Upper lobe of left lung (tissue), 6 donors: ENCODE measurements at regions not wholly inside any gene's neighbourhood (a gene's known extent, or its start where the extent isn't known, plus 50 kb on each side); places are given as distances from the start of the nearest gene placed in this dataset.
"Not testable (repeated sequence)": the region's sequence is repeated elsewhere in the genome, so short reads cannot be mapped to it uniquely, and the experiment has no call there.

Experiments
- ATAC-seq, 2 donors: fragments of 200-7000 bp; cut with Tn5 transposase; one replicate each; pipeline ENCODE4 v1.9.1; 2022; ENCODE audit warnings: mild to moderate bottlenecking in 2 of 2, moderate library complexity in 2 of 2; ENCODE audit not compliant: low FRiP score in 2 of 2
- DNase-seq, 2 donors: peaks; one replicate each; pipeline ENCODE4 v3.0.0-alpha.2; 2019 to 2020
- H3K27ac ChIP-seq, 4 donors: fragments of 200-600 bp; sonication (generic); one replicate each; pipeline ENCODE4 v1.5.1; 2016 to 2019
- H3K27me3 ChIP-seq, 4 donors: fragments of 200-600 bp; sonication (generic); one replicate each; pipeline ENCODE4 v1.5.1; 2017 to 2019
- H3K36me3 ChIP-seq, 4 donors: fragments of 200-600 bp; sonication (generic); one replicate each; pipeline ENCODE4 v1.5.1; 2016 to 2019
- H3K4me1 ChIP-seq, 4 donors: fragments of 200-600 bp; sonication (generic); one replicate each; pipeline ENCODE4 v1.5.1; 2018 to 2019
- H3K4me3 ChIP-seq, 4 donors: fragments of 200-600 bp; sonication (generic); one replicate each; pipeline ENCODE4 v1.5.1; 2017 to 2019; ENCODE audit warnings: mild to moderate bottlenecking in 2 of 4, moderate library complexity in 1 of 4
- H3K9me3 ChIP-seq, 4 donors: fragments of 200-600 bp; sonication (generic); one replicate each; pipeline ENCODE4 v1.5.1; 2018 to 2019
- CTCF ChIP-seq, 6 experiments: fragments of 450-650 bp in 4 of 6; fragments of 200-600 bp in 2 of 6; sonication (generic) in 2 of 6; IDR thresholded peaks; one replicate each; pipeline ENCODE4 v1.5.1; 2016 to 2019; ENCODE audit warnings: antibody characterized with exemption in 6 of 6
- EP300 ChIP-seq, 4 donors: sonication (generic); formaldehyde crosslinking; IDR thresholded peaks; one replicate each; pipeline ENCODE4 v1.5.1; 2017; ENCODE audit warnings: antibody characterized with exemption in 4 of 4, control low read depth in 2 of 4
- POLR2A ChIP-seq, 4 donors: fragments of 450-650 bp; IDR thresholded peaks; one replicate each; pipeline ENCODE4 v1.5.1; 2016 to 2017; ENCODE audit warnings: antibody characterized with exemption in 4 of 4, mild to moderate bottlenecking in 2 of 4
- POLR2AphosphoS5 ChIP-seq, 2 donors: sonication (generic); formaldehyde crosslinking; IDR thresholded peaks; one replicate each; pipeline ENCODE4 v1.5.1; 2017; ENCODE audit warnings: antibody characterized with exemption in 2 of 2
- WGBS, 2 donors: methylation state at CpG; one replicate each; pipeline ENCODE4 v1.1.5; 2017 to 2018; 5-methylcytosine and 5-hydroxymethylcytosine counted together
- donor health status: DM: no; HTN: no; CAD: no; lungs with moderate emphysema.
- donor health status: DM: no; HTN: yes; CAD: no; lungs with severe emphysema.

GRCh38 chr20:11698124-11698523 is 219.6 kb upstream of the BTBD3 start:
- no peaks in the 10 kb centered on the region for H3K27me3 ChIP-seq
- TF ChIP-seq POLR2A (IDR thresholded peaks at IDR 0.05) (no peak), POLR2AphosphoS5 (IDR thresholded peaks at IDR 0.05) (no peak), CTCF (IDR thresholded peaks at IDR 0.05) (no peak), EP300 (IDR thresholded peaks at IDR 0.05) (no peak)
- ATAC-seq (no peak), DNase-seq (no peak)
- H3K36me3 ChIP-seq = no peaks in the 10 kb centered on the region
- H3K27ac ChIP-seq = no peak overlapping the region
- H3K4me1 ChIP-seq = no peaks in the 10 kb centered on the region
- H3K4me3 ChIP-seq = no peak overlapping the region
- peaks cover 0 to 9% (median 0%) of the 10 kb centered on the region in 4 donors for H3K9me3 ChIP-seq

- Histone ChIP-seq H3K36me3 (no peaks in the 10 kb centered on the region), H3K27ac (no peak overlapping the region), H3K4me3 (no peak overlapping the region), H3K27me3 (no peaks in the 10 kb centered on the region), H3K4me1 (no peaks in the 10 kb centered on the region), H3K9me3 (peaks cover 0 to 9% (median 0%) of the 10 kb centered on the region in 4 donors)
- 48 to 60% methylated on average over 5 of the region's 5 CpGs for WGBS, 2 donors
- TF ChIP-seq CTCF (IDR thresholded peaks at IDR 0.05) (no peak), EP300 (IDR thresholded peaks at IDR 0.05) (no peak)
- ATAC-seq (no peak), DNase-seq (no peak)
Observed at GRCh38 chr20:11700831-11701230, 216.9 kb upstream of the BTBD3 start.

- TF ChIP-seq POLR2AphosphoS5 (IDR thresholded peaks at IDR 0.05) = no peak
- Histone ChIP-seq H3K9me3 (peaks cover 0 to under 1% (median 0%) of the 10 kb centered on the region in 4 donors), H3K4me3 (no peak overlapping the region), H3K4me1 (no peaks in the 10 kb centered on the region), H3K36me3 (no peaks in the 10 kb centered on the region), H3K27ac (no peak overlapping the region), H3K27me3 (no peaks in the 10 kb centered on the region)
- ATAC-seq (no peak), DNase-seq (no peak)
- 85 to 87% methylated on average over 2 of the region's 2 CpGs for WGBS, 2 donors
Observed at GRCh38 chr20:11702721-11703518, 214.8 kb upstream of the BTBD3 start.

GRCh38 chr20:11705512-11705911 is 212.2 kb upstream of the BTBD3 start:
- no peak for TF ChIP-seq POLR2A (IDR thresholded peaks at IDR 0.05)
- TF ChIP-seq EP300 (IDR thresholded peaks at IDR 0.05) = no peak
- no peaks in the 10 kb centered on the region for H3K4me1 ChIP-seq
- no peaks in the 10 kb centered on the region for H3K36me3 ChIP-seq
- H3K9me3 ChIP-seq = no peaks in the 10 kb centered on the region
- no peak overlapping the region for H3K27ac ChIP-seq
- H3K27me3 ChIP-seq = no peaks in the 10 kb centered on the region
- H3K4me3 ChIP-seq = no peak overlapping the region
- DNase-seq (no peak), ATAC-seq (no peak)

- H3K4me3 ChIP-seq, H3K4me1 ChIP-seq, ATAC-seq, H3K36me3 ChIP-seq, DNase-seq, H3K9me3 ChIP-seq, H3K27ac ChIP-seq, H3K27me3 ChIP-seq: not testable (repeated sequence)
- WGBS, 2 donors = 95 to 96% methylated on average over 9 of the region's 9 CpGs
Observed at GRCh38 chr20:11708223-11708622, 209.5 kb upstream of the BTBD3 start.

GRCh38 chr20:11711214-11711613 is 206.5 kb upstream of the BTBD3 start:
- TF ChIP-seq POLR2A (IDR thresholded peaks at IDR 0.05) = no peak
- no peak for TF ChIP-seq CTCF (IDR thresholded peaks at IDR 0.05)
- TF ChIP-seq POLR2AphosphoS5 (IDR thresholded peaks at IDR 0.05) = no peak
- TF ChIP-seq EP300 (IDR thresholded peaks at IDR 0.05) = no peak
- Histone ChIP-seq H3K36me3 (no peaks in the 10 kb centered on the region), H3K27me3 (no peaks in the 10 kb centered on the region), H3K4me1 (no peaks in the 10 kb centered on the region), H3K27ac (no peak overlapping the region), H3K4me3 (no peak overlapping the region), H3K9me3 (no peaks in the 10 kb centered on the region)
- WGBS, 2 donors = 76 to 81% methylated on average over 5 of the region's 5 CpGs
- ATAC-seq (no peak), DNase-seq (no peak)
